GM23248 (cell line): ENCODE measurements at regions not wholly inside any gene's neighbourhood (a gene's known extent, or its start where the extent isn't known, plus 50 kb on each side); places are given as distances from the start of the nearest gene placed in this dataset.

ENCODE experiments used
- EZH2 ChIP-seq: fragments of 200-600 bp; sonication (generic); IDR thresholded peaks from 2 replicates; pipeline ENCODE4 v1.6.1; 2018; ENCODE audit warnings: antibody characterized with exemption, mild to moderate bottlenecking; ENCODE audit not compliant: insufficient read depth, poor library complexity, severe bottlenecking
- EZH2phosphoT487 ChIP-seq: fragments of 200-600 bp; sonication (generic); IDR thresholded peaks from 2 replicates; pipeline ENCODE4 v1.6.1; 2018; ENCODE audit warnings: antibody characterized with exemption, moderate library complexity, mild to moderate bottlenecking, low read depth; ENCODE audit not compliant: insufficient read depth

DNA sequence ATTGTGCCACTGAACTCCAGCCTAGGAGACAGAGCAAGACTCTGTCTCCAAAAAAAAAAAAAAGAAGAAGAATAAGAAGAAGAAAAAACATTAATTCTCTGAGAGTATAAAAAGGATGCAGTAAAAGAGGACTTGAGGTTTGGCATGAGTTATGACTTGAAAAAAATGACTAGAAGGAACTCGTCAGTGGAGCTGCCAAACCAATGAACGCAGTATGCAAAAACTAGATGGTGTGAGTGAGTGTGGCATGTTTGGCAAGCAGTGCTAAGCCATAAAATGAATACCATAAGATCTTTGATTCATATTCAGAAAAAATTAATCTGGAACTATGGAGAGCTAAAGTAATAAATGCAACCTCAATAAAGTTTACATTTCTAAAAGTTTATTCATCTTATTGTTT, 68.6 kb upstream of the MEOX2 start:
- no peak for TF ChIP-seq EZH2
- TF ChIP-seq EZH2phosphoT487, result no peak
